Fibroblast of villous mesenchyme (primary cell): ENCODE measurements at regions not wholly inside any gene's neighbourhood (a gene's known extent, or its start where the extent isn't known, plus 50 kb on each side); places are given as distances from the start of the nearest gene placed in this dataset.

Experiments
- DNase-seq: peaks from one replicate; pipeline ENCODE4 v3.0.0-alpha.2; 2010; ENCODE audit warnings: low read depth
- H3K4me3 ChIP-seq: 2 replicates; pipeline ENCODE4 v1.5.1; 2011; ENCODE audit warnings: low read depth, mild to moderate bottlenecking, low read length
- TF ChIP-seq, protein P1 (sequence below): IDR thresholded peaks from 2 replicates; pipeline ENCODE4 v1.5.1; 2012; ENCODE audit warnings: low read depth, mild to moderate bottlenecking, low read length; ENCODE audit not compliant: insufficient read depth

DNA sequence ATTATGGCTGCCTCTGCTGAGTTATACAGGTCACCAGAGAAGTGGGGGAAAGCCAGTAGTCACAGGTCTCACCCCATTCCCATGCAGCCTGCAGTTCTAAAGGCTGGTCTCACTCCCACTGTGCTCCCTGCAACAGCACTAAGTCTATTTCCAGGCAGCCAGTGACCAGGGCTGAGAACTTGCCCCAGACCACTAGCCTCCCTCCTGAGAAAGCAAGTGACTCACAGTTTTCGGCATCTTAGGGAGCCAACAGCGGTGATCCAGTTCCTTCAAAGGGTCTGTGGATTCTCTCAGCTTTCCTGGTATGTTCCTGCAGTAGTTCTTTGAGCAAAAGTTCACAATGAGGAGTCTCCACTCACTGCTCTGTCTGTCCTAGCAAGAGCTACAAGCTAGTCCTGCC, 329.6 kb upstream of the MAP2 start:
- TF ChIP-seq, protein P1, sequence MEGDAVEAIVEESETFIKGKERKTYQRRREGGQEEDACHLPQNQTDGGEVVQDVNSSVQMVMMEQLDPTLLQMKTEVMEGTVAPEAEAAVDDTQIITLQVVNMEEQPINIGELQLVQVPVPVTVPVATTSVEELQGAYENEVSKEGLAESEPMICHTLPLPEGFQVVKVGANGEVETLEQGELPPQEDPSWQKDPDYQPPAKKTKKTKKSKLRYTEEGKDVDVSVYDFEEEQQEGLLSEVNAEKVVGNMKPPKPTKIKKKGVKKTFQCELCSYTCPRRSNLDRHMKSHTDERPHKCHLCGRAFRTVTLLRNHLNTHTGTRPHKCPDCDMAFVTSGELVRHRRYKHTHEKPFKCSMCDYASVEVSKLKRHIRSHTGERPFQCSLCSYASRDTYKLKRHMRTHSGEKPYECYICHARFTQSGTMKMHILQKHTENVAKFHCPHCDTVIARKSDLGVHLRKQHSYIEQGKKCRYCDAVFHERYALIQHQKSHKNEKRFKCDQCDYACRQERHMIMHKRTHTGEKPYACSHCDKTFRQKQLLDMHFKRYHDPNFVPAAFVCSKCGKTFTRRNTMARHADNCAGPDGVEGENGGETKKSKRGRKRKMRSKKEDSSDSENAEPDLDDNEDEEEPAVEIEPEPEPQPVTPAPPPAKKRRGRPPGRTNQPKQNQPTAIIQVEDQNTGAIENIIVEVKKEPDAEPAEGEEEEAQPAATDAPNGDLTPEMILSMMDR = no peak
- no peak for DNase-seq
- H3K4me3 ChIP-seq = no peak overlapping the region

DNA sequence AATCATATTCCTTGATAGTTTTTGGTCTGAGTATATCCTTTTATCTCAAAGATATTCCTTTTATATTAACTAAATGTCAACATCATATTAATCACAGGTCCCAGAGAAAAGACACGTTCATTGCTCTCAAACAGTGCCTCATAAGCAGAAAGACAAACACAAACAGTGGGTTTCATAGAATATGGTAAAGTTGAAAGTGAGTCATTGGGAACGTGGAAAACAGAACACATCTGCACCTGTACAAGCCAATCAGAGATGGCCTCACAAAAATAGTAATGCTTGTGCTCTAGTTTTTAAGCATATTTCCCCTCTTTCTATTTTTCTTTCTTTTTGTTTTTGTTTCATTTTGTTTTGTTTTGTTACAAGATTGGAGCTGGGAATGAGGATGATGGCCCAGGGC, 328.4 kb upstream of the MAP2 start:
- H3K4me3 ChIP-seq = no peak overlapping the region
- DNase-seq = peak; percentile 2
- TF ChIP-seq, protein P1 = no peak

DNA sequence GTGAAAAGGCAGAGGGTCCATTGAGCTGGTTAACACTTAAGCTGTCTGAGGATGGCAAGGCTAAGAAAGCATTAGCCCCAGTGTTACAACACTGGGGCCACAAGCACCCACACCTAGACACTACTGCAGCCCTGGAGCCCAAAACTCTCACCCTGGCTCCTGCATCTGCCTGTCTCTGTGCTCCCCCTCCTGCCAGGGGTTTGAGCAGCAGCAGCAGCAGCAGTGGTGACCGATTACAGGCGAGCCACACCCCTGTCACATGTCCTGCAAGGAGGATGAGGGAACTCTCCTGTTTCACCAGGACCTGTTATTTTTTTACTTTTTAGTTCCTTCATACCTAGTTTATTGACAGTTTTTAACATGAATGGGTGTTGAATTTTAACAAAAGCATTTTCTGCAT, 326.7 kb upstream of the MAP2 start:
- no peak overlapping the region for H3K4me3 ChIP-seq
- DNase-seq = no peak
- TF ChIP-seq, protein P1 = no peak

DNA sequence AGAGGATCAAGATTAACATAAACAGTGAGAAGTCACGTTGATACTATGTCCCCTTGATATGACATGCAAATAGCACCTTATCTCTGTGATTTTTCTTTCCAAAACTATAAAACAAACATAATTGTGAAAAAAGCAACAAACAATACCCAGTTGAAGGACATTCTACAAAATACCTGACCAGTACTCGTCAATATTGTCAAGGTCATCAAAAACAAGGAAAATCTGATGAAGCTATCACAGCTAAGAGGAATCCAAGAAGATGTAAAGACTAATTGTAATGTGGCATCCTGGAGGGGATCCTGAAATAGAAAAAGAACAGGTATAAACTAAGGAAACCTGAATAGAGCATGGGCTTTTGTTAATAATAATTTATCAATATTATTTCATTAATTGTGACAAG, 321.5 kb upstream of the MAP2 start:
- TF ChIP-seq, protein P1 = no peak
- H3K4me3 ChIP-seq = no peak overlapping the region
- DNase-seq = no peak

DNA sequence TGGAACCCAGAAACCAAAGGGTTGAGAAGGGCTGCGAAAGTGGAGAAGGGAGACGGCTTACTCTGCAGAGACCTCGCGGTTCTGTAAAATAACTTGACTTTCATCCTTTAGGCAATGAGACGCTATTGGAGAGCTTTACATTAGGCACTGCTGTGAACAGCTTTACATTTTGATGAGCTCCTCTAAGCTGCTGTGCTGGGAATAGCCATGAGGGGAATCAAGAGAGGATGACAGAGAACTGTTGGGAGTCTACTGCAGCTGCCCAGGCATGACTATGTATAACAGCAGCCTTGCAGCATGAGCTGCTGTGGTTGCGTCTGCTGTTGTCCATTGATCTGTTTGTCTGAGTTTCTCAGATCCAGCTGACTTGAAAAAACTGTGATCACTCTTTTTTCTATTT, 310.8 kb upstream of the MAP2 start:
- no peak overlapping the region for H3K4me3 ChIP-seq
- DNase-seq = no peak
- TF ChIP-seq, protein P1 = no peak

DNA sequence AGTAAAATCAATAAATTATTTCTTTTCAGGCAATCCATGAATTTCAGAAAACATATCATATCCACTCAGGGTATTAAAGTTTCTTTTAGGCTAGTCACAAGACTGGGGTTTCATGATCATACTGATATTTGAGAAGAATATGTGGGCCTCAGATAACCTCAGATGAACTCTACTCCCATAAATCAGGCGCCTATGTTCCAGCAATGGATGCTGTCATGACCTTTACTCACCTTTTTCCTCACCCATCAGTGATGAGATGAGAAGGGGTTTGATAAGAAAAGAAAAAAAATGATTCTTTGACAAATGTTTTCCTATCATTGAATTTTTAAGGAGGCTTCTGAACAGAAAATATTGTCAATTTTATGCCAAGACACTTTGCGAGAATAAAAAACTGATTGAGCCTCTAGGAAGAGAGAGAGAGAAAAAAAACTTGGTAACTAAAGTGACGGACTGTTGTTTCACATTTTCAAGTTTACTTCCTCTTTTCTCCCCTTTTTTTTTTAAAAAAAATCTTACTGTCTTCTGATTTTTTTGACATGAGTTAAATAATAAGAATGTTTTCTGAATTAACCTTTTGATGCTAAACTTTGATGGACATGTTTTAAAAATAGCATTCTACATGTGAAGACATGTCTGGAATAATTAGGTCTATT, 309.1 kb upstream of the MAP2 start:
- no peak overlapping the region for H3K4me3 ChIP-seq
- no peak for DNase-seq
- TF ChIP-seq, protein P1 = no peak

DNA sequence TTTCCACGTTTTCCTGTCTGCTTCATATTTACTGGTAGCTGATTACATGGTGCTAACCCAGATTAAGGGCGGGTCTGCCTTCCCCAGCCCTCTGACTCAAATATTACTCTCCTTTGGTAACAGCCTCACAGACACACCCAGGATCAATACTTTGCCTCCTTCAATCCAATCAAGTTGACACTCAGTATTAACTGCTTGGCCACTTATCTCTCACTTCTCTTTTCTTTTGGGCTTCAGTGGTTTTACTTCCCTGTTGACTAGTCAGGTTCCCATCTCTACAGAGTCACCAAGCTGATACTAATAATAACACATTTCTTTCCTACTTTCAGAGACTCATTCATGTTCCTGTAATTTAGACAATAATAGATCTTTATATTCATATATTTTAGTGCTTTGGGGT, 302.2 kb upstream of the MAP2 start:
- DNase-seq = no peak
- no peak overlapping the region for H3K4me3 ChIP-seq
- TF ChIP-seq, protein P1 = no peak
